ENCODE measurements at regions not wholly inside any gene's neighbourhood (a gene's known extent, or its start where the extent isn't known, plus 50 kb on each side); places are given as distances from the start of the nearest gene placed in this dataset.

- no peak for TF ChIP-seq CTCF (conservative IDR thresholded peaks at IDR 0.05)
- Mint-ChIP-seq H3K4me3 (no peak overlapping the region), H3K27ac (no peak overlapping the region), H3K27me3 (peaks cover 8% of the 10 kb centered on the region), H3K36me3 (no peaks in the 10 kb centered on the region), H3K4me1 (ENCODE audit: unreplicated experiment) (no peaks in the 10 kb centered on the region), H3K9me3 (no peaks in the 10 kb centered on the region)
- no peak for DNase-seq (ENCODE audit: extremely low spot score, unreplicated experiment)
These were observed 186.9 kb upstream of the SLC24A5 start for GRCh38 chr15:47933865-47934264.

- no peaks in the 10 kb centered on the region for H3K36me3 Mint-ChIP-seq
- no peak for TF ChIP-seq CTCF (conservative IDR thresholded peaks at IDR 0.05)
- DNase-seq (ENCODE audit: extremely low spot score, unreplicated experiment), result no peak
- no peak overlapping the region for H3K4me3 Mint-ChIP-seq
- H3K27me3 Mint-ChIP-seq, result peaks cover 8% of the 10 kb centered on the region
- no peaks in the 10 kb centered on the region for H3K4me1 Mint-ChIP-seq (ENCODE audit: unreplicated experiment)
- H3K27ac Mint-ChIP-seq, result no peak overlapping the region
- no peaks in the 10 kb centered on the region for H3K9me3 Mint-ChIP-seq
These were observed 186.4 kb upstream of the SLC24A5 start for GRCh38 chr15:47934342-47934741.

- H3K9me3 Mint-ChIP-seq, result no peaks in the 10 kb centered on the region
- peaks cover 5% of the 10 kb centered on the region for H3K27me3 Mint-ChIP-seq
- no peak for DNase-seq (ENCODE audit: extremely low spot score, unreplicated experiment)
- H3K27ac Mint-ChIP-seq, result no peak overlapping the region
- TF ChIP-seq CTCF (conservative IDR thresholded peaks at IDR 0.05), result no peak
- no peaks in the 10 kb centered on the region for H3K4me1 Mint-ChIP-seq (ENCODE audit: unreplicated experiment)
- no peak overlapping the region for H3K4me3 Mint-ChIP-seq
- no peaks in the 10 kb centered on the region for H3K36me3 Mint-ChIP-seq
These were observed 183.0 kb upstream of the SLC24A5 start for GRCh38 chr15:47937834-47938233.

GRCh38 chr15:47944637-47945288, 176.0 kb upstream of the SLC24A5 start:
- H3K4me3 Mint-ChIP-seq, result no peak overlapping the region
- TF ChIP-seq CTCF (conservative IDR thresholded peaks at IDR 0.05), result peak; percentile 49
- peaks cover 3% of the 10 kb centered on the region for H3K27me3 Mint-ChIP-seq
- no peaks in the 10 kb centered on the region for H3K36me3 Mint-ChIP-seq
- peaks cover 9% of the 10 kb centered on the region for H3K4me1 Mint-ChIP-seq (ENCODE audit: unreplicated experiment)
- no peak for DNase-seq (ENCODE audit: extremely low spot score, unreplicated experiment)
- no peak overlapping the region for H3K27ac Mint-ChIP-seq
- no peaks in the 10 kb centered on the region for H3K9me3 Mint-ChIP-seq

GRCh38 chr15:47945872-47946650, 174.7 kb upstream of the SLC24A5 start:
- TF ChIP-seq CTCF (conservative IDR thresholded peaks at IDR 0.05), result no peak
- peaks cover 3% of the 10 kb centered on the region for H3K27me3 Mint-ChIP-seq
- DNase-seq (ENCODE audit: extremely low spot score, unreplicated experiment), result no peak
- H3K27ac Mint-ChIP-seq, result no peak overlapping the region
- peaks cover 9% of the 10 kb centered on the region for H3K4me1 Mint-ChIP-seq (ENCODE audit: unreplicated experiment)
- H3K9me3 Mint-ChIP-seq, result no peaks in the 10 kb centered on the region
- H3K36me3 Mint-ChIP-seq, result no peaks in the 10 kb centered on the region
- H3K4me3 Mint-ChIP-seq, result no peak overlapping the region

All from type B pancreatic cell (in vitro differentiated cells).